Endothelial cell (in vitro differentiated cells): ENCODE measurements at regions not wholly inside any gene's neighbourhood (a gene's known extent, or its start where the extent isn't known, plus 50 kb on each side); places are given as distances from the start of the nearest gene placed in this dataset.
A peak's percentile ranks its signal among the peaks of the same experiment; 100 is the strongest.

Source experiments
- DNase-seq: peaks from one replicate; pipeline ENCODE4 v3.0.0; 2021; ENCODE audit warnings: low spot score
- H3K27ac Mint-ChIP-seq: one replicate; pipeline ENCODE4 v1.8.0; 2021; ENCODE audit warnings: mixed read lengths, inconsistent platforms; ENCODE audit not compliant: unreplicated experiment
- H3K27me3 Mint-ChIP-seq: one replicate; pipeline ENCODE4 v1.8.0; 2021; ENCODE audit warnings: mild to moderate bottlenecking, moderate library complexity, mixed read lengths, inconsistent platforms; ENCODE audit not compliant: unreplicated experiment
- H3K36me3 Mint-ChIP-seq: one replicate; pipeline ENCODE4 v1.8.0; 2021; ENCODE audit warnings: mild to moderate bottlenecking, low read depth, mixed read lengths, inconsistent platforms; ENCODE audit not compliant: unreplicated experiment
- H3K4me1 Mint-ChIP-seq: one replicate; pipeline ENCODE4 v1.8.0; 2021; ENCODE audit warnings: mild to moderate bottlenecking, mixed read lengths, inconsistent platforms; ENCODE audit not compliant: unreplicated experiment
- H3K4me3 Mint-ChIP-seq: one replicate; pipeline ENCODE4 v1.8.0; 2021; ENCODE audit warnings: mild to moderate bottlenecking, mixed read lengths, inconsistent platforms; ENCODE audit not compliant: unreplicated experiment
- H3K9me3 Mint-ChIP-seq: one replicate; pipeline ENCODE4 v1.8.0; 2021; ENCODE audit warnings: mixed read lengths, inconsistent platforms; ENCODE audit not compliant: unreplicated experiment
- TF ChIP-seq, protein P1 (sequence below): fragments of 200-600 bp; sonication (generic); IDR thresholded peaks from one replicate; pipeline ENCODE4 v1.5.0; 2021; ENCODE audit warnings: antibody characterized with exemption; ENCODE audit not compliant: unreplicated experiment

DNA sequence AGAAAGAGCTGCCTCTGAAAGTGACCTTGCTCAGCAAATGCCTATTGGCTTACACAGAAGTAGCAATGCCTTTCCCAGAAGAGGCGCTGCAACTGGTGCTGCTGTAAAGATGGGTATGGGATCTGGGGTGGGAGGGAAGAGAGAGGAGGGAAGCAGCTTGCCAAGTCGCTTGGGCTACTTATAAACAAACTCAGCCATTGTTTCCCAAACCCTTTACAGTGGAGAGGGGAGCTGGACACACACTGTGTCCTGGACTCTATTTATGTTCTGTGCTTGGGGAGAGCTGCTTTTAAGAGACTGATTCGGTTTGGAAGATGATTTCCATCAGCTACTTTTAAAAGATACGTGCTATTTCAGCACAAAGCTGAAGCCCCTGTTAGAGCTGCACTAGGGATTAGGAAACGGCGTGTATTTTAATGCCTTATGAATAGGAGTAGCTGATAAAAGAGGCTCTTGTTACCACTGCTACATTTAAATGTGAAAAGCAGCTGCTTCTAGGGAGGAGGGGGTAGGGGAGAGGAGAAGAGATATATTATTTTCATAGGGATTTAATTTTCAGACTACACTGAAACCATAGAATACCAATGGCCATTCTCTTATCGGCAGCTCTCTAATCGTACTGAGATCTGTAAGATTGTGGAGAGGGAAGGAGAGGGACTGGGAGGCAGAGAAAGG is 440.6 kb downstream of the MCTP2 start:
- TF ChIP-seq, protein P1, sequence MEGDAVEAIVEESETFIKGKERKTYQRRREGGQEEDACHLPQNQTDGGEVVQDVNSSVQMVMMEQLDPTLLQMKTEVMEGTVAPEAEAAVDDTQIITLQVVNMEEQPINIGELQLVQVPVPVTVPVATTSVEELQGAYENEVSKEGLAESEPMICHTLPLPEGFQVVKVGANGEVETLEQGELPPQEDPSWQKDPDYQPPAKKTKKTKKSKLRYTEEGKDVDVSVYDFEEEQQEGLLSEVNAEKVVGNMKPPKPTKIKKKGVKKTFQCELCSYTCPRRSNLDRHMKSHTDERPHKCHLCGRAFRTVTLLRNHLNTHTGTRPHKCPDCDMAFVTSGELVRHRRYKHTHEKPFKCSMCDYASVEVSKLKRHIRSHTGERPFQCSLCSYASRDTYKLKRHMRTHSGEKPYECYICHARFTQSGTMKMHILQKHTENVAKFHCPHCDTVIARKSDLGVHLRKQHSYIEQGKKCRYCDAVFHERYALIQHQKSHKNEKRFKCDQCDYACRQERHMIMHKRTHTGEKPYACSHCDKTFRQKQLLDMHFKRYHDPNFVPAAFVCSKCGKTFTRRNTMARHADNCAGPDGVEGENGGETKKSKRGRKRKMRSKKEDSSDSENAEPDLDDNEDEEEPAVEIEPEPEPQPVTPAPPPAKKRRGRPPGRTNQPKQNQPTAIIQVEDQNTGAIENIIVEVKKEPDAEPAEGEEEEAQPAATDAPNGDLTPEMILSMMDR, result no peak
- DNase-seq, result peak; percentile 33
- Mint-ChIP-seq H3K4me3 (no peak overlapping the region), H3K9me3 (no peaks in the 10 kb centered on the region), H3K36me3 (no peaks in the 10 kb centered on the region), H3K4me1 (peaks cover 29% of the 10 kb centered on the region), H3K27me3 (peaks cover 2% of the 10 kb centered on the region), H3K27ac (no peak overlapping the region)

DNA sequence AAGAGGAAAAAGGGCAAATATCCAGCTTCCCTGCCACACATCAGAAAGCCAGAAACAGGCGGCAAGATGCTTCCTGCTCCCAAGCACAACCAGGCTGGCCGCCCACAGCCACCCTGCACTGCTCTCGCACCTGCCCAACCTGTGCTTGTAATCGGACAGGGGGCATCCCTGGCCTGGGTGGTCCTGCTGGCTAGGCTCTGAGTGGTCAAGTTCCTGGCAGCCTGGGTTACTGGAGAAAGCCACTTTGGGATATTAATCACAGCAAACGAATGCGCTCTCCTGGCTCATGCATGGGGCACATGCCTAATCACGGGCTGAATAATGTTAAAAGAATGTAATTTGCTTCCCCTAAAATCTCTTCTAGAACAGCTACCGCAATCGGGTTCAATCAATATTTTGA is 442.4 kb downstream of the MCTP2 start:
- no peaks in the 10 kb centered on the region for H3K9me3 Mint-ChIP-seq
- peaks cover 2% of the 10 kb centered on the region for H3K27me3 Mint-ChIP-seq
- H3K4me3 Mint-ChIP-seq, result no peak overlapping the region
- TF ChIP-seq, protein P1, result no peak
- peaks cover 29% of the 10 kb centered on the region for H3K4me1 Mint-ChIP-seq
- no peaks in the 10 kb centered on the region for H3K36me3 Mint-ChIP-seq
- H3K27ac Mint-ChIP-seq, result no peak overlapping the region
- DNase-seq, result no peak

DNA sequence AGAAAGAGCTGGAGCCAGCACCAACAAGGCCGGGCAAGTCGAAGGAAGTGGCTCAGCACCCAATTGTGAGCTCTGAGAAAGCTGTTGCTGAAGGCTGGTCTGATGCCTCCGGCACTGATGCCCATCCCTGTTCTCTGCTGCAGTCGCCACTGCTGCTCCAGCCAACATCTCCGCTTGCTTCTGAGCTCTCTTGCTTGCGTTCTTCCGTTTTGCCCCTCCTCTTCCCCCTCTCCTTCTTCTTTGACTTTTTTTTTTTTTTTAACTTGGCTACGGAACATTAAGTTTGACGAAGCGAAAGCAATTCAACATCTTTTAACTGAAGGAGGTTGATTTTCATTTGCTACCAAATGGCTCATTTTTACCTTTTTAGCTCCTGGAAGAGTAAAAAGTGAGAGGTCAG is 442.9 kb downstream of the MCTP2 start:
- Mint-ChIP-seq H3K9me3 (no peaks in the 10 kb centered on the region), H3K4me1 (peaks cover 29% of the 10 kb centered on the region), H3K4me3 (no peak overlapping the region), H3K36me3 (no peaks in the 10 kb centered on the region), H3K27me3 (peaks cover 2% of the 10 kb centered on the region), H3K27ac (no peak overlapping the region)
- TF ChIP-seq, protein P1, result no peak
- no peak for DNase-seq

DNA sequence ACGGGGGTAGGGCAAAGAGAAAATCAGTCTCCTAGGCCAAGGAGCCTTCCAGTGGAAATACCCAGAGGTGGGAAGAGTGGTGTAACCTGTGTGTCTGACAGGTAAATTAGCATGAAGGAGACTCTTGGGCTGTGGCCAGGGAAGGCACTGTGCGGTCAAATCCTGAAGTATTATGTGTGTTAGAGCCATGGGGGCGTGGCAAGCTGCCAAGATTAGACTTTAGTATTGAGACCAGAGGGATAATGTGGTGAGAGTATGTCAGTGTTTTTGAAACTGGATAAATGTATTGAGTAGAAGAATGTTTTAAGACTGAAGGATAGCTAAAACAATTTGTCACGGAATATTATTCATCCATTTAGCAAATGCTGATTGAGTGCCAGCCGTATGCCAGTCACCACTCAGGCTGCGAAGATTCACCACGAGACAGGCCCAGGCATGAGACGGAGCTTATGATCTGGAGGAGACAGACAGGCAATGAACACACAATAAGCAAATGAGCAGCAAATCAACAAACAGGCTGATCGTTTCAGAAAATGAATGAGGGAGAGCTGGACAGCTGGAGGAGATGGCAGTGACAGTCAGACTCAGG is 445.9 kb downstream of the MCTP2 start:
- Mint-ChIP-seq H3K4me1 (peaks cover 14% of the 10 kb centered on the region), H3K27ac (no peak overlapping the region), H3K27me3 (peaks cover 2% of the 10 kb centered on the region), H3K9me3 (no peaks in the 10 kb centered on the region), H3K4me3 (no peak overlapping the region), H3K36me3 (no peaks in the 10 kb centered on the region)
- no peak for DNase-seq
- TF ChIP-seq, protein P1, result no peak

DNA sequence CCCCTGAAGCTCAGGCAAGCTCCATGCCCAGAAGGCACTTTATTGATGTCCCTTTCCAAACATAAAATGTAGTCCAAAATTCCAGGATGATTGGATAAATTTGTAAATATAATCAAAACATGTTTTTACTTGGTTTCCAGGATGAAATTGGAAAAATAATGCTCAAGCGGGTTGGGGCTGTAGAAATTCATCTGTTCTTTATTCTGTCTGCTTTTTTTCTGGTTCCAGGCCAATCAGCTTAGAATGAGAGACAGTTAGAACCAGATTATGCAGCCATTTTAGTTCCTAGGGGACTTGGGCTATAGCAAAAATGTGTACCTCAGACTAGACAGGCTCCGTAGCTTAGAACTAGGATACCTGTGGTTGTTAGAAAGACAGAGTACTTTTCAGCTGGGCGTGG is 450.8 kb downstream of the MCTP2 start:
- Mint-ChIP-seq H3K27ac (no peak overlapping the region), H3K27me3 (no peaks in the 10 kb centered on the region), H3K9me3 (no peaks in the 10 kb centered on the region), H3K4me1 (no peaks in the 10 kb centered on the region), H3K36me3 (no peaks in the 10 kb centered on the region), H3K4me3 (no peak overlapping the region)
- TF ChIP-seq, protein P1, result no peak
- no peak for DNase-seq
